ENCODE measurements at regions not wholly inside any gene's neighbourhood (a gene's known extent, or its start where the extent isn't known, plus 50 kb on each side); places are given as distances from the start of the nearest gene placed in this dataset.

GRCh38 chr16:54655121-54655590, 275.5 kb upstream of the IRX5 start:
- no peak for TF ChIP-seq EZH2 (IDR thresholded peaks at IDR 0.05; ENCODE audit: insufficient read depth, poor library complexity, severe bottlenecking)
- no peak for TF ChIP-seq EZH2phosphoT487 (IDR thresholded peaks at IDR 0.05; ENCODE audit: insufficient read depth, low read depth)

All from GM23248 (cell line).